HepG2 (cell line): ENCODE measurements at regions not wholly inside any gene's neighbourhood (a gene's known extent, or its start where the extent isn't known, plus 50 kb on each side); places are given as distances from the start of the nearest gene placed in this dataset.

Experiments
- ATAC-seq: fragments of 200-7000 bp; cut with Tn5 transposase; 3 replicates; pipeline ENCODE4 v1.9.1; 2020; ENCODE audit warnings: mild to moderate bottlenecking, moderate library complexity
- BruUV-seq: library from RNA; stranded (reverse); fragments of 400-500 nt; replicated peaks from 2 replicates; lab custom pipeline; 2021; lab: Mats Ljungman, UMichigan
- CTCF ChIA-PET: fragments of 300-600 bp; formaldehyde crosslinking; extraction: SDS; loops from one replicate; lab custom pipeline; 2021; ENCODE audit warnings: low total read pairs, inconsistent platforms, low intra/inter-chr PET ratio; lab: Yijun Ruan, JAX
- POLR2A ChIA-PET: fragments of 350-600 bp; sonication (Branson Sonifier 250); formaldehyde crosslinking; loops from one replicate; lab custom pipeline; 2020; ENCODE audit warnings: antibody characterized with exemption, inconsistent platforms; lab: Yijun Ruan, JAX
- DNase-seq: peaks from one replicate; pipeline ENCODE4 v3.0.0-alpha.2; 2015; ENCODE audit warnings: low spot score
- FAIRE-seq: peaks from 3 replicates; lab custom pipeline; 2011; peaks lifted over from hg19 to GRCh38; lab: Jason Lieb, UNC
- H2AFZ ChIP-seq: one replicate; pipeline ENCODE4 v1.6.1; 2011; ENCODE audit warnings: low read length, inconsistent platforms
- H3K27ac ChIP-seq: fragments of 300-600 bp; 3 replicates; pipeline ENCODE4 v1.8.0; 2011; ENCODE audit warnings: mixed run types, mild to moderate bottlenecking, mixed read lengths, low read length, inconsistent platforms; ENCODE audit not compliant: insufficient read depth; ENCODE audit errors: extremely low read length
- H3K27me3 ChIP-seq, 2 experiments: fragments of 200-600 bp in 1 of 2; 2 replicates in 1 of 2; 3 replicates in 1 of 2; pipeline versions ENCODE4 v1.6.0 to v1.8.0; 2011; ENCODE audit warnings: low read length in 2 of 2, mild to moderate bottlenecking in 2 of 2, moderate library complexity in 2 of 2, inconsistent platforms in 1 of 2; ENCODE audit not compliant: insufficient read depth in 2 of 2, control insufficient read depth in 1 of 2
- H3K36me3 ChIP-seq, 2 experiments: fragments of 200-600 bp in 1 of 2; replicated peaks in 1 of 2; 2 replicates in 1 of 2; 3 replicates in 1 of 2; pipeline versions ENCODE4 v1.5.1 to v1.8.0; 2011; ENCODE audit warnings: low read length in 2 of 2, inconsistent platforms in 1 of 2; ENCODE audit not compliant: insufficient read depth in 2 of 2, control insufficient read depth in 1 of 2
- H3K4me1 ChIP-seq: 2 replicates; pipeline ENCODE4 v1.5.1; 2012; ENCODE audit warnings: low read length, inconsistent platforms; ENCODE audit not compliant: insufficient read depth
- H3K4me2 ChIP-seq: 2 replicates; pipeline ENCODE4 v1.6.0; 2011; ENCODE audit warnings: low read depth, low read length, inconsistent platforms
- H3K4me3 ChIP-seq, 3 experiments: fragments of 200-600 bp in 1 of 3; sonication (generic), shearing (Covaris generic) in 1 of 3; replicated peaks in 1 of 3; 2 replicates each; pipeline ENCODE4 v1.5.1; 2011 to 2016; ENCODE audit warnings: low read length in 3 of 3, inconsistent platforms in 2 of 3, low read depth in 2 of 3, mild to moderate bottlenecking in 2 of 3, control low read depth in 1 of 3, mixed read lengths in 1 of 3; ENCODE audit not compliant: insufficient read depth in 1 of 3
- H3K79me2 ChIP-seq: one replicate; pipeline ENCODE4 v1.6.1; 2011; ENCODE audit warnings: low read length, inconsistent platforms; ENCODE audit not compliant: insufficient read depth
- H3K9ac ChIP-seq: 2 replicates; pipeline ENCODE4 v1.6.0; 2011; ENCODE audit warnings: mild to moderate bottlenecking, low read depth, low read length, inconsistent platforms; ENCODE audit not compliant: insufficient read depth
- H3K9me3 ChIP-seq: 2 replicates; pipeline ENCODE4 v1.5.1; 2012; ENCODE audit warnings: mild to moderate bottlenecking, low read length
- H4K20me1 ChIP-seq: 2 replicates; pipeline ENCODE4 v1.6.0; 2011; ENCODE audit warnings: inconsistent platforms, mild to moderate bottlenecking, low read length, moderate library complexity; ENCODE audit not compliant: insufficient read depth
- KLF16 ChIP-seq, 2 experiments: sonication (generic) in 1 of 2; formaldehyde crosslinking in 1 of 2; IDR thresholded peaks; 2 replicates each; pipeline versions ENCODE4 v1.6.1 to v1.8.0; 2016 to 2023; ENCODE audit warnings: missing genetic modification reagents in 2 of 2, missing compliant biosample characterization in 1 of 2
- MIER2 ChIP-seq: IDR thresholded peaks from 2 replicates; pipeline ENCODE4 v1.6.1; 2016; ENCODE audit warnings: missing biosample characterization, missing genetic modification reagents
- NR2F1 ChIP-seq, 2 experiments: fragments of 450-650 bp in 1 of 2; formaldehyde crosslinking in 1 of 2; IDR thresholded peaks; 2 replicates each; pipeline versions ENCODE4 v1.5.0 to v1.6.1; 2016 to 2020; ENCODE audit warnings: mild to moderate bottlenecking in 1 of 2, missing compliant biosample characterization in 1 of 2, missing genetic modification reagents in 1 of 2, moderate library complexity in 1 of 2
- SETDB1 ChIP-seq: sonication (generic); formaldehyde crosslinking; IDR thresholded peaks from 2 replicates; pipeline ENCODE4 v1.5.1; 2020; ENCODE audit warnings: missing genetic modification reagents, mild to moderate bottlenecking, borderline replicate concordance
- TEAD2 ChIP-seq: sonication (generic); formaldehyde crosslinking; IDR thresholded peaks from 2 replicates; pipeline ENCODE4 v1.9.0; 2021; ENCODE audit warnings: missing genetic modification reagents
- TEAD3 ChIP-seq: optimal IDR thresholded peaks from 2 replicates; pipeline ENCODE3; 2016; ENCODE audit warnings: borderline replicate concordance
- TEF ChIP-seq: sonication (generic); formaldehyde crosslinking; IDR thresholded peaks from 2 replicates; pipeline ENCODE4 v1.5.0; 2020; ENCODE audit warnings: missing genetic modification reagents
- TFE3 ChIP-seq: IDR thresholded peaks from 2 replicates; pipeline ENCODE4 v1.6.1; 2016
- XRCC5 ChIP-seq: fragments of 200-400 bp; formaldehyde crosslinking; optimal IDR thresholded peaks from 2 replicates; pipeline ENCODE3; 2017; ENCODE audit warnings: mild to moderate bottlenecking, low read length
- ZNF234 ChIP-seq: sonication (generic); formaldehyde crosslinking; conservative IDR thresholded peaks from 2 replicates; pipeline ENCODE4 v1.5.1; 2020; ENCODE audit warnings: mild to moderate bottlenecking, missing genetic modification reagents
- ZNF460 ChIP-seq: sonication (generic); formaldehyde crosslinking; IDR thresholded peaks from 2 replicates; pipeline ENCODE4 v1.5.1; 2020; ENCODE audit warnings: missing genetic modification reagents, mild to moderate bottlenecking, borderline replicate concordance
- ZNF484 ChIP-seq: sonication (generic); formaldehyde crosslinking; IDR thresholded peaks from 2 replicates; pipeline ENCODE4 v1.5.1; 2020; ENCODE audit warnings: mild to moderate bottlenecking, low read depth, missing genetic modification reagents, borderline replicate concordance
- WGBS: methylation state at CpG from one replicate; pipeline ENCODE4 v1.1.6; 2017; ENCODE audit warnings: low lambda C conversion rate; 5-methylcytosine and 5-hydroxymethylcytosine counted together
- in situ Hi-C: cut with HindIII; loops from 2 replicates; pipeline ENCODE4 v1.10.0; 2017; ENCODE audit warnings: low pct_unique_long_range_greater_than_20kb; ENCODE audit not compliant: extremely low pct_ligation_motif_present
- intact Hi-C: fragments of 100-400 bp; cut with micrococcal nuclease; formaldehyde crosslinking; loops from one replicate; pipeline ENCODE4 v1.10.0; 2022; ENCODE audit not compliant: unreplicated experiment

GRCh38 chr22:44628273-44628672 lies 73.7 kb upstream of the PRR5 start:
- CTCF ChIA-PET, result no interaction called here
- no peak for ATAC-seq
- intact Hi-C loops, result no loop called here
- BruUV-seq, result no TSS peak
- Histone ChIP-seq H3K27ac (no peak overlapping the region), H3K79me2 (no peaks in the 10 kb centered on the region), H3K9me3 (no peaks in the 10 kb centered on the region), H3K27me3 (peaks cover 0 to 24% of the 10 kb centered on the region in 2 experiments), H4K20me1 (no peaks in the 10 kb centered on the region), H3K9ac (no peak overlapping the region), H3K4me2 (no peak overlapping the region), H3K4me3 (no peak overlapping the region), H3K4me1 (no peaks in the 10 kb centered on the region), H2AFZ (no peak overlapping the region), H3K36me3 (no peaks in the 10 kb centered on the region)
- no peak for DNase-seq
- in situ Hi-C loops, result loop anchor here (5.0 to 25.0 kb wide), 4 partner anchors 273 to 741 kb away; partner anchors contain the start of gene PNPLA5
- FAIRE-seq, result no peak
- WGBS, result 0% methylated on average over 3 of the region's 4 CpGs
- POLR2A ChIA-PET, result no interaction called here
- TF ChIP-seq ZNF484 (CRISPR knock-in tag) (no peak), TEAD2 (CRISPR knock-in tag) (no peak), KLF16 (CRISPR knock-in tag; IDR thresholded peaks at IDR 0.05) (no peak), MIER2 (CRISPR knock-in tag) (no peak), TEAD3 (CRISPR knock-in tag) (no peak), ZNF234 (CRISPR knock-in tag) (no peak)

- H3K4me1 ChIP-seq, result no peaks in the 10 kb centered on the region
Observed at GRCh38 chr22:44627521-44628139, 74.4 kb upstream of the PRR5 start.

More at GRCh38 chr22:44627521-44628139, 74.4 kb upstream of the PRR5 start:
- Histone ChIP-seq H3K9ac (no peak overlapping the region), H3K4me3 (no peak overlapping the region), H2AFZ (no peak overlapping the region), H3K9me3 (no peaks in the 10 kb centered on the region), H3K27ac (no peak overlapping the region), H4K20me1 (no peaks in the 10 kb centered on the region), H3K79me2 (no peaks in the 10 kb centered on the region), H3K27me3 (peaks cover 0 to 24% of the 10 kb centered on the region in 2 experiments), H3K4me2 (no peak overlapping the region)
- FAIRE-seq (no peak), ATAC-seq (no peak), DNase-seq (no peak)
- intact Hi-C loops, result no loop called here
- BruUV-seq, result no TSS peak
- CTCF ChIA-PET, result interaction anchor here (2.8 kb wide), 1 partner anchor 634 kb away, joined by 27 read pairs; no protein-coding TSS in a partner anchor
- WGBS, result 26% methylated on average over 15 of the region's 19 CpGs
- in situ Hi-C loops, result loop anchor here (5.0 to 25.0 kb wide), 4 partner anchors 273 to 740 kb away; partner anchors contain the start of gene PNPLA5
- POLR2A ChIA-PET, result no interaction called here
- TF ChIP-seq ZNF484 (CRISPR knock-in tag) (no peak), TEF (CRISPR knock-in tag) (no peak), SETDB1 (CRISPR knock-in tag) (no peak), ZNF460 (no peak), XRCC5 (no peak), NR2F1 (CRISPR knock-in tag; IDR thresholded peaks at IDR 0.05) (no peak), TFE3 (no peak)
- TF ChIP-seq, all 625 proteins: peak for 0
- H3K36me3 ChIP-seq, result no peaks in the 10 kb centered on the region
